ENCODE measurements at regions not wholly inside any gene's neighbourhood (a gene's known extent, or its start where the extent isn't known, plus 50 kb on each side); places are given as distances from the start of the nearest gene placed in this dataset.

DNA sequence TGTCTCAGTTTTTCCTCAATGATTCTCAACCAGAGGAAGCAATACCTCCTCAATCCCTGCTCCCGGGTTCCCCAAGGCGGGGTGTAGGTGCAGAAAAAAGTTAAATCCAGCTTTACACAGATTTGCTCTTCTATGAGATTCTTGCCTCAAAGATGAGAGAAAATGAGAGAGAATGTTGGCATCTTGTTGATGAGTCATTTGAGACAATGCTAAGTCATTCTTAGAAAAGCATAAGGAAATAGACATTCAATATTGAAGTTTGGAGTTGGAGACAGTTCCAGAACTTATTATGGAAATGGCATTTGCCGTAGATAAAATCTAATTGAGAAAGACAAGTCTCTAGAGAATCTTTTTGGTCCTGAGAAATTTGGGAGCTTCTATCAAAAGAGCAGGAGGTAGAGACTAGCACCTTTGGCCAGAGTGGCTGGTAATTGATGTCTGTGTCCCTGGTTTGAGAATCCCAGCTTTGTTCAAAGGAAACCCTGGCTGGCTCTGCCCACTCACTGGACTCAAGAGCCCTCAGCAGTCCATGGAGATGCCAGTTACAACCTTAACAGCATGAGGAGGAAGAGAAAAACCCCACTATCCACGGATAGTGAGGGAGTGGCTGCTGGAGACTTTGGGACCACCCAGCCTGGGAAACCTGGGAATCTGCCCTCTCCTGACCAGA is 181.2 kb downstream of the FAM124B start:
- Mint-ChIP-seq H3K4me3 (no peak overlapping the region; a peak in 1 of 5 replicates), H3K27ac (peak overlapping the region in 1 of 3 experiments; percentile 93; a peak in 2 of 7 replicates), H3K9me3 (peaks cover 1 to 2% of the 10 kb centered on the region in 2 experiments; a peak in 3 of 5 replicates), H3K36me3 (ENCODE audit: insufficient read depth in 1 of 3, low read depth in 3 of 3) (peaks cover 0 to 9% (median 0%) of the 10 kb centered on the region in 3 experiments; a peak in 3 of 7 replicates), H3K27me3 (ENCODE audit: low read depth) (peaks cover 5% of the 10 kb centered on the region), H3K4me1 (peaks cover 34 to 44% of the 10 kb centered on the region in 2 experiments)
- Histone ChIP-seq H3K27ac (ENCODE audit: insufficient read length, low read depth, low read length) (no peak overlapping the region), H3K14ac (ENCODE audit: insufficient read depth, low read length) (no peak overlapping the region), H3K23me2 (ENCODE audit: insufficient read length, low read depth, low read length, poor library complexity, severe bottlenecking) (no peaks in the 10 kb centered on the region), H2BK120ac (ENCODE audit: low read depth, low read length, poor library complexity, severe bottlenecking) (no peak overlapping the region), H3K79me1 (ENCODE audit: insufficient read depth, low read depth, low read length, poor library complexity, severe bottlenecking) (no peaks in the 10 kb centered on the region), H3K27me3 (ENCODE audit: insufficient read depth, low read length) (no peaks in the 10 kb centered on the region), H2AFZ (ENCODE audit: low read length) (no peak overlapping the region), H3K9ac (ENCODE audit: extremely low read depth, insufficient read length, low read length) (no peak overlapping the region), H2BK15ac (ENCODE audit: low read depth, low read length) (no peak overlapping the region), H3K9me3 (ENCODE audit: control insufficient read depth, low read depth, low read length) (no peaks in the 10 kb centered on the region), H2BK20ac (ENCODE audit: low read depth, low read length, poor library complexity, severe bottlenecking) (no peak overlapping the region), H3K4ac (ENCODE audit: low read depth, low read length) (no peak overlapping the region), H2BK5ac (ENCODE audit: insufficient read length, low read length) (no peak overlapping the region), H3K79me2 (ENCODE audit: insufficient read depth, low read length) (no peaks in the 10 kb centered on the region), H4K91ac (ENCODE audit: insufficient read length, low read depth, low read length) (no peak overlapping the region), H3K4me1 (ENCODE audit: insufficient read depth, low read length) (peaks cover 3% of the 10 kb centered on the region), H3K18ac (ENCODE audit: insufficient read length, low read depth, low read length) (no peak overlapping the region), H4K5ac (ENCODE audit: insufficient read length, low read depth, low read length) (no peak overlapping the region), H3K4me2 (ENCODE audit: insufficient read depth, insufficient read length, low read length) (no peak overlapping the region), H3T11ph (ENCODE audit: low read length) (no peak overlapping the region), H2BK12ac (ENCODE audit: insufficient read length, low read depth, low read length) (no peak overlapping the region), H4K8ac (replicated peaks; ENCODE audit: insufficient read length, low read depth, low read length) (no peak overlapping the region), H4K20me1 (ENCODE audit: control insufficient read depth, insufficient read depth, insufficient read length) (no peaks in the 10 kb centered on the region), H3K23ac (ENCODE audit: insufficient read length, low read depth, low read length) (no peak overlapping the region), H2AK5ac (ENCODE audit: insufficient read length, low read length) (no peak overlapping the region), H3K56ac (ENCODE audit: insufficient read length, low read depth, low read length) (no peak overlapping the region)
- WGBS (ENCODE audit: extremely low coverage, insufficient read length, low lambda C conversion rate): no CpG with 5 or more reads among the region's 4 CpGs
- no peak for DNase-seq
- TF ChIP-seq, protein P1, sequence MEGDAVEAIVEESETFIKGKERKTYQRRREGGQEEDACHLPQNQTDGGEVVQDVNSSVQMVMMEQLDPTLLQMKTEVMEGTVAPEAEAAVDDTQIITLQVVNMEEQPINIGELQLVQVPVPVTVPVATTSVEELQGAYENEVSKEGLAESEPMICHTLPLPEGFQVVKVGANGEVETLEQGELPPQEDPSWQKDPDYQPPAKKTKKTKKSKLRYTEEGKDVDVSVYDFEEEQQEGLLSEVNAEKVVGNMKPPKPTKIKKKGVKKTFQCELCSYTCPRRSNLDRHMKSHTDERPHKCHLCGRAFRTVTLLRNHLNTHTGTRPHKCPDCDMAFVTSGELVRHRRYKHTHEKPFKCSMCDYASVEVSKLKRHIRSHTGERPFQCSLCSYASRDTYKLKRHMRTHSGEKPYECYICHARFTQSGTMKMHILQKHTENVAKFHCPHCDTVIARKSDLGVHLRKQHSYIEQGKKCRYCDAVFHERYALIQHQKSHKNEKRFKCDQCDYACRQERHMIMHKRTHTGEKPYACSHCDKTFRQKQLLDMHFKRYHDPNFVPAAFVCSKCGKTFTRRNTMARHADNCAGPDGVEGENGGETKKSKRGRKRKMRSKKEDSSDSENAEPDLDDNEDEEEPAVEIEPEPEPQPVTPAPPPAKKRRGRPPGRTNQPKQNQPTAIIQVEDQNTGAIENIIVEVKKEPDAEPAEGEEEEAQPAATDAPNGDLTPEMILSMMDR (conservative IDR thresholded peaks at IDR 0.05): no peak

Measured in H9 (cell line).